ENCODE measurements at regions not wholly inside any gene's neighbourhood (a gene's known extent, or its start where the extent isn't known, plus 50 kb on each side); places are given as distances from the start of the nearest gene placed in this dataset.

GRCh38 chr1:55446351-55446750 is 231.2 kb upstream of the USP24 start:
- TF ChIP-seq POLR2A (IDR thresholded peaks at IDR 0.05; ENCODE audit: low read depth, low read length) (no peak), POLR2AphosphoS5 (IDR thresholded peaks at IDR 0.05; ENCODE audit: low read depth, low read length) (no peak), TAF1 (IDR thresholded peaks at IDR 0.05; ENCODE audit: low read depth, low read length) (no peak)
